Mucosa of rectum (tissue), 2 donors: ENCODE measurements at regions not wholly inside any gene's neighbourhood (a gene's known extent, or its start where the extent isn't known, plus 50 kb on each side); places are given as distances from the start of the nearest gene placed in this dataset.
"Not testable (repeated sequence)": the region's sequence is repeated elsewhere in the genome, so short reads cannot be mapped to it uniquely, and the experiment has no call there.

Experiments
- H3K27ac ChIP-seq, 2 donors: one replicate each; pipeline ENCODE4 v1.7.0; 2013; ENCODE audit warnings: inconsistent platforms in 2 of 2, low read depth in 2 of 2, low read length in 2 of 2
- H3K27me3 ChIP-seq, 2 donors: one replicate each; pipeline ENCODE4 v1.7.0; 2013; ENCODE audit warnings: low read length in 2 of 2; ENCODE audit not compliant: control insufficient read depth in 2 of 2, insufficient read depth in 2 of 2
- H3K36me3 ChIP-seq, 2 donors: one replicate each; pipeline ENCODE4 v1.7.0; 2013; ENCODE audit warnings: low read length in 2 of 2; ENCODE audit not compliant: control insufficient read depth in 2 of 2, insufficient read depth in 2 of 2
- H3K4me1 ChIP-seq, 2 donors: one replicate each; pipeline ENCODE4 v1.7.0; 2013; ENCODE audit warnings: low read length in 2 of 2, mild to moderate bottlenecking in 1 of 2; ENCODE audit not compliant: control insufficient read depth in 2 of 2, insufficient read depth in 2 of 2
- H3K4me3 ChIP-seq, 2 donors: one replicate each; pipeline ENCODE4 v1.7.0; 2013; ENCODE audit warnings: low read length in 2 of 2
- H3K9ac ChIP-seq, 2 donors: one replicate each; pipeline ENCODE4 v1.7.0; 2013; ENCODE audit warnings: low read length in 2 of 2, low read depth in 1 of 2, mild to moderate bottlenecking in 1 of 2
- H3K9me3 ChIP-seq, 2 donors: one replicate each; pipeline ENCODE4 v1.7.0; 2013; ENCODE audit warnings: low read length in 2 of 2; ENCODE audit not compliant: control insufficient read depth in 2 of 2
- donor health status: healthy.
- donor health status: Normal muscosa, but diverticular disease.

DNA sequence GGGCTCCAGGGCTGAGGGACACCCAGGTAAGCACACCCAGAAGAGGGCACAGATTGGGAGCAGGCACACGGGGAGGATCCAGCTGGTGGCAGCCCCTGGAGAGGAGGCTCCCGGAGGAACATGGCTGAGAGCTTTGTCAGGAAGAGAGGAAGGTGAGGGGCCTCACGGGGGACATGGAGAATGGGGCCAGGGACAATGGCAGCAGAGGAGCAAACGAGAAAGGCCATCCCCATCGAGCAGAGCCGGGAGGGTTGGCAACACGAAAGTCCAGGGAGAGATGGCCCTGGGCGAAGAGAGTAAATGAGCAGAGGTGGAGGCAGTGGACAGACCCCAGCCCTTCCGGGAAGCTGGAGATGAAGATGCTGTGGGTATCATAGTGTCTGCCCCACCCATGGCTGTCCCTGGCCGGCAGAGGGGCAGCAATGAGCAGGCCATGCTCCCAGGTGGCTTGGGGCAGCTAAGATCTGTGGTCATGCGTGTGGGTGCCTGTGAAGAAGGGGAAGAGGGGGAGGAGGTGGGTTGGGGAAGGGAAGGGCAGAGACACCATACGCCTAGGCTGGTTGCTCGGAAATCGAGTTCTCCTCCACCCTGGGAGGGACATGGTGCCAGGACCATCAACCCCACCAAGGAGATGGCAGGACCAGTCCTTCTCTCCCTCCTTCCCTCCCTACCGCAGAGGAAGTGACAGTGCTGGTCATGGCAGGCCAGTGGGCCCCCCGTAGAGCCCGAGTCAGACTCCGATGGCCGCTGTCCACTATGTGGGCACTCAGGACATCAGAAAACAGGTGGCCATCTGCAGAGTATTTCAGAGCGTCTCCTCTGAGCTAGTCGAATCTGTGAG lies 191.7 kb downstream of the NDUFA10 start:
- H3K27ac ChIP-seq, result no peak overlapping the region
- H3K4me3 ChIP-seq, result no peak overlapping the region
- H3K36me3 ChIP-seq, result no peaks in the 10 kb centered on the region
- no peaks in the 10 kb centered on the region for H3K9me3 ChIP-seq
- H3K4me1 ChIP-seq, result peaks cover 0 to 2% of the 10 kb centered on the region in 2 donors
- H3K9ac ChIP-seq, result no peak overlapping the region
- H3K27me3 ChIP-seq, result no peaks in the 10 kb centered on the region

DNA sequence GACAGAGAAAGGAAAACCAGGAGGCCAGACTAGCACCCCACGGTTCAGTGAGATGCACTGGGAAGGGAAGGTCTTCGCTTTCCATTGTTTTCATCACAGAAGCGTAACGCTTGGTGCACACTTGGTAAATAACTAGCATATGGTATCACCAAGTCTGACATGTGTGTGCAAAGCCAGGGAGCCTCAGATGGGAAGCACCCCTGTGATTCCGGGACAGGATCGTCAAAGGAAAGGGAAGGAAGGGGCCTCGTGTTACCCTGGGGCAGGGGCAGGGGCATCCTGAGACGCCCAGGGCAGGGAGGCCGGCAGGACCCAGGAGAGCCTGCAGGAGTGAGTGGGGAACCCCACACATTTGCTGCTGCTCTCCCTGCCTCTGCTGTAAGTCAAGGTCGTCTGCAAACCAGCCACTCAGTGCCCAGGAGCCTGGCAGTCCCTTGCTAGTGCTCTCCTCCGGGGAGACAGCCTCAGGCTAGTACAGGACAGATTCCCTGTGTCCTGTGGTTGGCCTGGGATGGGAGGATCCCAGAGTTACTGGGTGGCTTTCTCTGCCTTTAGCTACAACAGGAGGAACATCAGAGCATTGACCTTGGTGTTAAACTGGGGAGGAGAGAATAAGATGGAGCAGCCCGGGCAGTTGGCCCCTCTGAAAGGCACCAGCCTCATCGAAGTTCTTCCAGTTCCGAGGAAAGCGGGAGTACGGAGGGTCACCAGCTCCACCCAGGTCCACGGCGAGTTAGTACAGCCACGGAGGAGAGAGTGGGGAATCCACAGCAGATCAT lies 192.5 kb downstream of the NDUFA10 start:
- no peak overlapping the region for H3K27ac ChIP-seq
- H3K4me3 ChIP-seq, result no peak overlapping the region
- no peaks in the 10 kb centered on the region for H3K9me3 ChIP-seq
- no peaks in the 10 kb centered on the region for H3K36me3 ChIP-seq
- H3K4me1 ChIP-seq, result peaks cover 0 to 2% of the 10 kb centered on the region in 2 donors
- H3K9ac ChIP-seq, result no peak overlapping the region
- no peaks in the 10 kb centered on the region for H3K27me3 ChIP-seq

DNA sequence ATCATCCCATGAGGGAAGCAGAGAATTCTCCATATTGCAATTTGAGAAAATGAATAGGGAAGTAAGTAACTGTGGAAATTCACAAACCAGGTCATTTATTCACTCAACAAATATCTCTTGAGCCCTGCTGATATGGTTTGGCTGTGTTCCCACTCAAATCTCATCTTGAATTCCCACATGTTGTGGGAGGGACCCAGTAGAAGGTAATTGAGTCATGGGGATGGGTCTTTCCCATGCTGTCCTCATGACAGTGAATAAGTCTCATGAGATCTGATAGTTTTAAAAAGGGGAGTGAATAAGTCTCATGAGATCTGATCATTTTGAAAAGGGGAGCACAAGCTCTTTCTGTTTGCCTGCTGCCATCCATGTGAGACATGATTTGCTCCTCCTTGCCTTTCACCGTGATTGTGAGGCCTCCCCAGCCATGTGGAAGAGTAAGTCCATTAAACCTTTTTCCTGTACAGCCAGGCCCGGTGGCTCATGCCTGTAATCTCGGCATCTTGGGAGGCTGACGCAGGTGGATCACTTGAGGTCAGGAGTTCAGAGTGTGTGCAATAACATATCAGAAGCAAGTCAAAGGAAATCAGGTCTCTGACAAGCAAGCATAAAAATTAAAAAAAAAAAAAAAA lies 193.2 kb downstream of the NDUFA10 start:
- H3K27ac ChIP-seq, result no peak overlapping the region
- peaks cover 0 to 2% of the 10 kb centered on the region in 2 donors for H3K4me1 ChIP-seq
- H3K27me3 ChIP-seq, result no peaks in the 10 kb centered on the region
- H3K9me3 ChIP-seq, result no peaks in the 10 kb centered on the region
- H3K9ac ChIP-seq, result no peak overlapping the region
- no peak overlapping the region for H3K4me3 ChIP-seq
- H3K36me3 ChIP-seq, result no peaks in the 10 kb centered on the region

DNA sequence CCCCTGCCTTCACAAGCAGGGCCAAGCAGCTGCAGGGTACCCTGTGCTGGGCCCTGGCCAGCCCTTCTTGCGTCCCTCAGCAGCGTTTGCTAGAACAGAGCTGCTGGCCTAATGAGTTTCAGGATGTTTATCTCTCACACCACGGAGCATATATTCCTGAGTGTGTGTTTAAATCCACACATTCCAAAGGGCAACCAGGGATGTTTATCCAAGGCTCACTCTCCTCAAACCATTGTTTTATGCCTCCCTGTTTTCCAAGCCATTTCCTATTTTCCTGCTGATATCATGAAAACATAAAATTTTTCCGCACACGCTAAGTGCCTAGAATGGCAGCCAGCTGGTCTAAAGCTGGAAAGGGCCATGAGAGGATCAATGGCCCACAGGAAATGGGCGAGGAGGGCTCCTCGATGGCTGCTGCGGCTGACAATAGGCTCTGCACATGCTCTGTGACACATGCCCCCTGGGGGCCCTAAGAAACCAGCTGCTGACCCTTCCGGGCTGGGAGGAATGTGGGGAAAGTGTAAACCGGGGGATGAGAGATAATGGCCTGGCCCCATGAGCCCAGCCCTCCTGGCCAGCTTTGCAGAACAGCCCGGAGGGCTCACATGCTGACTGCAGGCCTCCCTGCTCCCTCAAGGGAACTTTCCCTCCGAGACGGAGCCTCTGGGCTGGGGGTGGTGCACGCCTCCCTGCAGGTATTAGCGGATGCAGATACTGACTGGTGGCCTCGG lies 194.0 kb downstream of the NDUFA10 start:
- H3K4me1 ChIP-seq, result peaks cover 0 to 2% of the 10 kb centered on the region in 2 donors
- H3K9ac ChIP-seq, result no peak overlapping the region
- H3K4me3 ChIP-seq, result no peak overlapping the region
- H3K27me3 ChIP-seq, result no peaks in the 10 kb centered on the region
- H3K36me3 ChIP-seq, result no peaks in the 10 kb centered on the region
- no peak overlapping the region for H3K27ac ChIP-seq
- no peaks in the 10 kb centered on the region for H3K9me3 ChIP-seq

DNA sequence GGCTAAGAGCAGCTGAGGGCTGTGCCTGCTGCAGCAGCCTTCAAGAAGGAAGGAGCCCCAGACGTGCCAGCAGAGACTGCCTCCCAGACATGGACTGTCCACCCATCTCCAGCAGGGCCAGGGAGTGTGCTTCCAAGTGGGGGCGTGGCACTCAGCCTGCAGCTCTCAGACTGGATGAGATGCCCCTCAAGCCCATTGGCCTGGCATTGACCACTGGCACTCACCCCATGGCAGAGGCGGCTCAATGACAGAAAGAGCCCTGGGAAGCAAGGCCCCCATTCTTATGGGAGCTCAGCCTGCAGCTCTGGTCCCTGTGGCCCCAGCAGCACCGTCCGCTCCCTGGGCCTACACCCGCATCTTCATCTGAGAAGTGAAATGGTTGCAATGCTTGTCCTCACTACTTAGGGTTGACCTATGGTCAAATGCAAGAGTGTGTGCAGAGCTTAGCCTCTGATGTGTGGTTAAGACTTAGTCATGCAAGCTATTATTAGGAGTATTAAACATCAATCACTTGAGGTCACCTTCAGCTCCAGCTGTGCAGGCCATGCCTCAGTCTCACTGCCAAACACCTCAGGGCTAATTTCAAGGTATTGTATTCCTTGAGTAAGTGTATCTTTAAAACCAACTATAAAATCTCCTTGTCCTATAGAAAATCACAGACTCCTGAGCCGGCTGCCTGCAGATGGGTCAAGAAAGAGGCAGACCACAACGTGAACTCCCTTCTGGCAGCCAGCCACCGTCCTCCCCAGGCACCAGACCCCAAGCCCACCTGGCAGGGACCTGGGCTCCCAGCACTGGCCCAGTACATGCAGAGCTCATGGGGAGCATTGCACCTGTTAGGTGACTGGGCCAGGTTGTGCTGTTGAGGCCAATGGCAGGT lies 194.8 kb downstream of the NDUFA10 start:
- Histone ChIP-seq H3K27me3 (no peaks in the 10 kb centered on the region), H3K4me3 (no peak overlapping the region), H3K36me3 (no peaks in the 10 kb centered on the region), H3K27ac (no peak overlapping the region), H3K9ac (no peak overlapping the region), H3K9me3 (no peaks in the 10 kb centered on the region), H3K4me1 (peaks cover 0 to 2% of the 10 kb centered on the region in 2 donors)

DNA sequence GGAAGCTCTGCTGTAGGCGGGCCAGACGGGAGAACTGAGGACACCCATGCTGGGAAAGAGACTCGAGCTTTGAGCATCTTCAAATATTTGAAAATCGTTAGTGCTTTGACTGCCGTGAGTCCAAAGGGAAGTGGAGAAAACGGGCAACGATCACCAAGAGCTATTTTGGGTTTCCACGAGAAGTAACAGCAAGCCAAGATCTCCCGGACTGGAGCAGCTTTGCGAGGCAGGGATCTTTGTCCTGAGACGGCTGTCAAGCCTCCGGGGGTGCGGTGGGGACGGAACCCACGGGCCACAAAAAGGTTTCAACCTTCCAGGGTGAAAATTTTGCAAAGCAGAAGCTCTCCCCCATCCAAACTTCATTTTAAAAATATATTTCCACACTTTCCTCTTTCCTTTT lies 195.8 kb downstream of the NDUFA10 start:
- Histone ChIP-seq H3K4me3 (no peak overlapping the region), H3K27ac (no peak overlapping the region), H3K9me3 (no peaks in the 10 kb centered on the region), H3K4me1 (peaks cover 0 to 2% of the 10 kb centered on the region in 2 donors), H3K9ac (no peak overlapping the region), H3K27me3 (no peaks in the 10 kb centered on the region), H3K36me3 (no peaks in the 10 kb centered on the region)

DNA sequence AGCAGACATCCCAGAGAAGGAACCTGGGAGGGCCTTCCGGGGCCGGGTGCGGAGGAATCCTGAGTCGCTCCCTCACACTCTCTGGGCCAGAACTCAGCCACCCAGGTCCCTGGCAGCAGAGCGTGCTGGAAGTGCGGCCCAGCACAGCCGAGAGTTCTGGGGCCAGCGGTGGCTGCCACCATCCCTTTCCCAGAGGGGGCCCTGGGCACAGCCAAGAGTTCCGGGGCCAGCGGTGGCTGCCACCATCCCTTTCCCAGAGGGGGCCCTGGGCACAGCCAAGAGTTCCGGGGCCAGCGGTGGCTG lies 196.2 kb downstream of the NDUFA10 start:
- H3K4me3 ChIP-seq, H3K27ac ChIP-seq: not testable (repeated sequence)

DNA sequence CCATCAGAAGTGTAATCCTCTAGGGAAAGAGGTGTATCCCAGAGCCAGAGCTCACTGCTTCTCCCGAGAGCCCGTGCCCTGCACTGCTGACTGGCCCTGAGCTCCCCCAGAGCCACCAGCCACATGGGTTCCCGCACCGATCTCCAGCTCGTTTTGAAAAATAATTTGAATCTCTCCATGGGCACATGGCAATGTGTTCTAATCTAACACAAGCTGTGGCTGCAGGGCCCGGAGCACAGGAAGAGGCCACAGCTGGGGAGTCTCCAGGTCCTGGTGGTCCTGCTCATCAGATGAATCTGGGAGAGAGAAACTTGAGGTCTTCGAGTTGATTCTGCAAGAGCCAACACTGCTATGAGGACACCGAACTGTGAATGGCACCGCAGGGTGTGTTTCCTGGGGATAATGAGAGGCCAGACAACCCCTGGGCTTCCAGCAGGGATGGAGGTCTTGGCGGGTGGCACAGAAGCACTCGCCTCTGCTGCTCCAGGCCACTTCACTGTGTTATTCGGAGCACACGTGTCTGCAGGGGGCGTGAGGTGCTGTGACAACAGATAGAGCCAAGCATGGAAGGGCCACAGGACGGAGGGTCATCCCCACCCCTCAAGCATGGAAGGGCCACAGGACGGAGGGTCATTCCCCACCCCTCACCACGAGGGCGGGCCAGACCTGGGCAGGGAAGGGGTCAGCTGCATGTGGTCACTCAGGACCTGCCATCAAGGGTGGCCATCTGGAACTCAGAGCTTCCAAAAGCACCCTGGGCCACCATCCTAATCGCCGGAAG lies 196.8 kb downstream of the NDUFA10 start:
- Histone ChIP-seq H3K27me3 (no peaks in the 10 kb centered on the region), H3K9me3 (no peaks in the 10 kb centered on the region), H3K27ac (no peak overlapping the region), H3K4me1 (peaks cover 0 to 2% of the 10 kb centered on the region in 2 donors), H3K9ac (no peak overlapping the region), H3K4me3 (no peak overlapping the region), H3K36me3 (no peaks in the 10 kb centered on the region)

More for the DNA sequence above, 196.2 kb downstream of the NDUFA10 start:
- not testable (repeated sequence) for H3K4me1 ChIP-seq, H3K9me3 ChIP-seq, H3K9ac ChIP-seq, H3K36me3 ChIP-seq, H3K27me3 ChIP-seq

DNA sequence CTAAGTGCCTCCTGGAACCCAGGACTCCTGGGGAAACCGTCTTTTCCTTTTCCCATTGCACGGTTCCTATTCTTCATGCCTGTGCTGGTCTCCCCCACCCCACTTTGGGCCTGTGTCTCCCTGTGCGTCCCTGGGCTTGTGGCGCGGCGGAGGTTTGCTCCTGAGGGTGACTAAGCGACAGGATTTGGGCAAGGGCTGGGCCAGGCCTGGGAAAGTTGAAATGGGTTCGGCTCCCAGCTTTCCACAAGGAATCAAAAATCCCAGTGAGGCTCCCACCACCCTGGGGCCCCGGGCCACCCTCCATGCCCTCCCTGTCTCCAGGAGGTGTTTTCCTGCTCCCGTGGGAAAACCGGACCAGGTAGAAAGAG lies 197.6 kb downstream of the NDUFA10 start:
- Histone ChIP-seq H3K4me3 (no peak overlapping the region), H3K27me3 (no peaks in the 10 kb centered on the region), H3K36me3 (no peaks in the 10 kb centered on the region), H3K27ac (no peak overlapping the region), H3K4me1 (peaks cover 0 to 2% of the 10 kb centered on the region in 2 donors), H3K9ac (no peak overlapping the region), H3K9me3 (no peaks in the 10 kb centered on the region)
